ENCODE measurements at regions not wholly inside any gene's neighbourhood (a gene's known extent, or its start where the extent isn't known, plus 50 kb on each side); places are given as distances from the start of the nearest gene placed in this dataset.

GRCh38 chr15:96672629-96673028, 342.1 kb downstream of the NR2F2 start:
- DNase-seq (ENCODE audit: low read depth): no peak

- DNase-seq (ENCODE audit: low read depth): no peak
Observed at GRCh38 chr15:96678386-96678785, 347.9 kb downstream of the NR2F2 start.

- DNase-seq (ENCODE audit: low read depth): no peak
Observed at GRCh38 chr15:96687388-96688107, 357.0 kb downstream of the NR2F2 start.

- no peak for DNase-seq (ENCODE audit: low read depth)
Observed at GRCh38 chr15:96690733-96691132, 360.2 kb downstream of the NR2F2 start.

- DNase-seq (ENCODE audit: low read depth): no peak
Observed at GRCh38 chr15:96692826-96693225, 362.3 kb downstream of the NR2F2 start.

DNA sequence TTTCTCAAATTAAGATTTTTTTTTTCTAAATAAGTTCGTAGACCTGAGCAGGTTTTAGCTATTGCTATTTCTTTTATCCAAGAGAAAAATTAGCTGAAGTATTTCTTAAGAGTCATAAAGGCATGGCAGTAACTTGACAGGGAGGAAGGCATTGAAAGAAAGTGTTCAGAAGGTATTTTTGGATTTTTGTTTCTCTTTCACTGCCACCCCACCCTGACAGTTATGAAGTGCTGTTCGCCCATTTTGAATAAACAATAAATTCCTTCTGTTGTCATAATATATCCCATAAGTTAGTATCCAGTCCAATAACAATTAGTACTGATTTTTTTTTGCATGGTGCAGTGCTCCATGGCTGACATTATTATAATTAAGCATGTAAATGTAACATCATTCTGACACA, 363.0 kb downstream of the NR2F2 start:
- no peak for DNase-seq (ENCODE audit: low read depth)

- no peak for DNase-seq (ENCODE audit: low read depth)
Observed at GRCh38 chr15:96693990-96694517, 363.6 kb downstream of the NR2F2 start.

DNA sequence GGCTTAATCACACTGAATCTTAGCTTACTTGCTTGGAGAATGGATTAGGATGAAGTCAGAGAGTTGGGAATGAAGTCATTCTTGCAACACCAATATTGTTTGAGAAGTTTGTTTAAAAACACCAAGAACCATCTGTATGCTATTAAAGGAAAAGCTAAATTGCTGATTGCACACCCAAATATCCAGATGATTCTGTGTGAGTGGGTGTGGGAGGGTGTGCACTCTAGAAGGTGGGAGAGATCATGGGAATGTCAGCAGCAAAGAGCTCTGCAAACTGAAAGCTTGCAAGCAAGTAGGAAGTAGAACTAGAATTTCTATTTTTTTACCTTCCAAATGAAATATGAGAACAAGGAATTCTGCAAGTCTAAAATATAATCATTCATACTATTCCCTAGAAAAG, 364.9 kb downstream of the NR2F2 start:
- DNase-seq (ENCODE audit: low read depth): no peak

DNA sequence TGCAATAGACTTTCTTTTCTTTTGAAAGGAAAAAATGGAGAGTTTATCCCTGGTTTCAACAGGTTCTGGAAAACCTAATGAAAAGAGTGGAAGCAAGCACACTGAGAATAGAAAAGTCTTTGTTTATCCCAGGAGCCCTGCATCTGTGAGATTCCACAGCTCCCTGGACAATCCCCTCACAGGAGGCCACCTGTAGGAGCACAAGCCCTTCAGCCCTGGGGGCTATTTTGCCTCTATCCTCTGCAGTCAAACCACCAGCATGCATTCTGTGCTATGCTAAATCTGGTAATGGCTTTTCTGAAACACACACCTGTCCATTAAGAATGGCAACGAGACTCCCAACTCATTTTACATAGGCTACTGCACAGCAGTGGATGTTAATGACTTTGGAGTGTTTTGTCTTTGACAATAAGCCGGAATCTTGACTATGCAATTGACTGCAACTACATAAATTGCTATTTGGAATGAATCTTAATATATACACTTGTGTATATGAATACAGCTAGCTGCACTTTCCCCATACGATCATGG, 369.4 kb downstream of the NR2F2 start:
- DNase-seq (ENCODE audit: low read depth): no peak

DNA sequence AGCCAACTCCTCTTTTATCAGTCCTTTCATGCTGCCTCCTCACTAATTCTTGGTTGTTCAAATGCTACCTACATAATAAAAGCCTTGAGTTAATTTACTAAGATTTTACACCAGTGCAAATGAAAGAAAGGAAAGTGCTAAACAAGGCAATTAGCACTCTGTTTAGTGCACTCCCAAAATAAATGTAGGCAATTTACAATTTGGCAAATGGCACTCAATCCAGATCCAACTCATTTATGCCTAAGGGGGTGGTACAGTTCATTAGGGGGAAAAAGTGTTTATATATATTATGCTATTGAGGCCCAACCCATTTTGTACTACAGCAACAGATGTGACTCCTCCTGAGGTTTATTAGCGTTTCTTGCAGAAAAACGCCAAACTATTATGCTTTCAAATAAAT, 370.1 kb downstream of the NR2F2 start:
- no peak for DNase-seq (ENCODE audit: low read depth)

DNA sequence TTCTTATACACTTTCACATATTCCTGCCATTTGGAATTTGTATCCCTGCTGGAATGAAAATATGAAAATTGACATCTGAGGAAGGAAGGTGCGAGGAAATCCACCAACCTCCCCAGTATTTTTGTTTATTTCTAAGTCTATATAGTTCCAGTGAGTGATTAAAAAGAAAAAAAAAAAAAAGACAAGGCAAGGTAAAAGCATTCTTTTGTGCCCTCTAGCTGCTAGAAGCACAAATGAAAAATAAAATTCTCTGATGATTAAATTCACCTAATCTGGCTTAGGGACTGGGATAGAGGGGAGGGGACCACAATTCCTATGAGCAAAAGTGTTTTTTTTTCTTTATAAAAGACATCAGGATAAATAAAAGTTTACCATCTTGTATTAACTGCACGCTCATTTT, 370.9 kb downstream of the NR2F2 start:
- no peak for DNase-seq (ENCODE audit: low read depth)

DNA sequence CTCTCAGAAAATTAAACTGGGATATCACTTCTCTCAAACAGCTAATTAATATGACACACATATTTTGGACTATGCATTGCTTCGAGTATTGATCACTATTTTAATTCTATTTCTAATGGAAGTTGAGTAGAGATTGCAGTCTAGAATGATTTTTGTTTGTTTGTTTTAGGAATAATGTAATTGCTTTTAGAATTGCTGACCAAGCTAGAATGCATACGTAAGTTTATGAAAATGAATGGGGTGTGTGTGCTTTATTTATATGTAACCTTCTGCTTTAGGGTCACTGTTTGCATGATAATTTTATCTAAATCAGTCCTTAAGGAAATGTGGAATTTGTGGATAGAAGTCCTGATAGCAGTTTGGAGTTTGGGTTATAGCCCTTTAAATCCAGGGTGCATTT, 371.4 kb downstream of the NR2F2 start:
- DNase-seq (ENCODE audit: low read depth): no peak

- no peak for DNase-seq (ENCODE audit: low read depth)
Observed at GRCh38 chr15:96702589-96702988, 372.1 kb downstream of the NR2F2 start.

- DNase-seq (ENCODE audit: low read depth): no peak
Observed at GRCh38 chr15:96703091-96703490, 372.6 kb downstream of the NR2F2 start.

GRCh38 chr15:96703794-96704550, 373.5 kb downstream of the NR2F2 start:
- peak; percentile 5 for DNase-seq (ENCODE audit: low read depth)

DNA sequence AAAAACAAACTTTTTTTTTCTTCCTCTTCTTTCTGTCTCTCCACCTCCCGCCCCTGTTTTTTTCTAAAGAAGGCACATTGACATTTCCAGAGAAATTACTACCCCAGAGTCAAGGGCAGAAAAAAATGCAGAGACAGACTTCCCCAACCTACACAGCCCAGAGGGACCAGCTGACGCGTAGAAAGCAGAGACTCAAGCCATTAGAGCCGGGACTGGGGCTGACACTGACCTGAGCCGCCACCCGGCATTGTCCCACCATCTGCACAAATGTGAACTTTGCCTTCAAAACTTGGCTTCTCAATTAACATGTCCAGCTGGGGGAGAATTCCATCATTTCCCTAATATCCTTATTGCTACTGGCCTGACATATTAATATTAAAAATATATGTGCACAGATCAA, 385.6 kb downstream of the NR2F2 start:
- DNase-seq (ENCODE audit: low read depth): no peak

DNA sequence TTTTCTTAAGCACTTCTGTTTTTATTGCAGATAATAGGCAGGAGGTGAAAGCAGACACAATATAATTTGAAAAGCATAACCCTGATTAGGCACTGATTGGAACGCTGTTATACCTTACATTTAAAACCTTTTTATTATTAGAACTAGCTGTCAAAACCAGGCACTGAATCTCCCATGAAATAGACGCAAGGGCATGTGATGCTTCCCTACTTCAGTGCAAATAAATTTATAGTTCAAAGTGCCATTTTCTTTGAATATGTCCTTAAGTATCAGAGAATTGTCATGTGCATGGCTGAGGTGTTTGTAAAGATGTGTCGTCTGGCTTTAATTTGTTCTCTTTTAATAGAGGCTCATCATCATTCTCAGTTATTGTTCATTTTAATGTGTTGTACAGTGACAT, 386.0 kb downstream of the NR2F2 start:
- no peak for DNase-seq (ENCODE audit: low read depth)

DNA sequence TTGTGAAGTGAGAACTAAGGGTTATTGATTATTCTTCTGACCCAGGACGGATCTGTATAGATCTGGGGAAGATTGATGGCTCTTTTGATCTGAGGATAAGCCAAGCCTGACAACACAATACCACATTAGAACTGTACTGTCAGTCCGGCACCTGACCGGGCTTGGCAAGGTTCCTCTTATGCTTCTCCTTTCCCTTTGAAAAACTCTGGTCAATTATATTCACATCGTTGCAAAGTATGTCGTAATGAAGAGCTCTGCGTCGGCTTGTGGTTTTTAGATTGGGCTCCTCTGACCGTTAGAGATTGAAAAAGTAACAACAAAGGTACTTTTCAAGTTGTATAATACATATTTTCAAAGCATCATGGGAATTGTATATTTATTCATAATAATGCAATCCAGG, 389.8 kb downstream of the NR2F2 start:
- no peak for DNase-seq (ENCODE audit: low read depth)

DNA sequence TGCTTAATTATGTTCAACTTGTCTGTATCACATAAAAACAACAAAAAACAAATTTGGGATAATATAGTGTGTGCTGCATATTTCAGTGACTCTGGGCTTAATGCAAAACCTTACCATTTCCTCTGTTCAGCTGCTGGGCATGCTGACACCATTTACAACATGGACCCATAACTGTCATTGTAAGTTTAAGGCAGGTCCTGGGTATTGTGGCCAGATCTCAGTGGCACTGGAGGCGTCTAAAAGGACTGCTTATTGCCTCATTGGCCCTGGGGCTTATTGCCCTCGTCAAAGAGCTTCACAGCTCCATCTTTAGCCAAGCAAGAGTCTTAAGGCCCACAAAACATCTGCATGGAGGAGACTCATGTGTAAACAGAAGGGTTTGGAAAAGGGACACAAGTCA, 390.2 kb downstream of the NR2F2 start:
- DNase-seq (ENCODE audit: low read depth): no peak

DNA sequence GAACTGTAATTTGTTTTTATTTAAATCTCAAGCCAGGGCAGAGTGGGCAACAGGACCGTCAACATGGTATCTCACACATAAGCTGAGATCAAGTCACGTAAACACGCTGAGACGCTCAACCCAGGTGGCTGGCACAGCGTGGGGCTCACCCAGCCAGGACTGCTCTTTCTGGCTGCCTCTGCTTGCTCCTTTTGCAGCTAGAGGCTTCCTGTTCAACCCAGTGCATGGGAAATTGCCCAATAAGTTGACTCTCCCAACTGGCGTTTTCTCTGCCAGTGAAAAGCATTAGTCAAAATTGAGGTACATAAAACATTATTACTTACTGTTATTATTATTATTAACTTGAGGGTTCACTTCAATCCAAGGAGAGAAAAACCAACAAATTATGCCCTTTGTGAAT, 398.1 kb downstream of the NR2F2 start:
- DNase-seq (ENCODE audit: low read depth): no peak

GRCh38 chr15:96732704-96733103, 402.2 kb downstream of the NR2F2 start:
- no peak for DNase-seq (ENCODE audit: low read depth)

DNA sequence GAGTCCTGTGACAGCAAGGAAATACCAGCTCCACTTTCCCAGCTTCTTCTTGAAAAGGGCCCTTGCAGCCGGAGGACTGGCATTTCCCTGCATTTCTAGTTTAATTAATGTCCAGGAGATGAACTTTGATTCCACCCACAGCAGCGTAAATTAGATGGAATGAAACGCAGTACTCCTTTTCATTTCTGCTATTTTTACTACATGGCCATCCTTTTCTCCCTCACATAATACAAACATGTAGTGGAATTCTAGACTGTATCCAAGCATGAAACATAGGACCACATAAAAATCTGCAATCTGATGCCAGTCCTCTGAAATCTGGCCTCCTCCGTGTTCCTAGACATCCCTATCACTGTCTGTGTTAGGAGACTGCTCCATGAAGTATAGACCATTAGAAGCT, 403.2 kb downstream of the NR2F2 start:
- no peak for DNase-seq (ENCODE audit: low read depth)

GRCh38 chr15:96735632-96736240, 405.2 kb downstream of the NR2F2 start:
- no peak for DNase-seq (ENCODE audit: low read depth)

Measured in RPMI7951 (cell line).